GM12891 (cell line): ENCODE measurements at regions not wholly inside any gene's neighbourhood (a gene's known extent, or its start where the extent isn't known, plus 50 kb on each side); places are given as distances from the start of the nearest gene placed in this dataset.

Experiments
- PAX5 ChIP-seq: IDR thresholded peaks from 2 replicates; pipeline ENCODE4 v1.6.1; 2011; ENCODE audit warnings: low read length, moderate library complexity, mild to moderate bottlenecking; ENCODE audit not compliant: insufficient read depth, severe bottlenecking
- POLR2A ChIP-seq: IDR thresholded peaks from 2 replicates; pipeline ENCODE4 v1.6.1; 2011; ENCODE audit warnings: low read depth, low read length, control low read depth
- POLR2AphosphoS5 ChIP-seq: IDR thresholded peaks from 2 replicates; pipeline ENCODE4 v1.6.1; 2011; ENCODE audit warnings: low read depth, low read length, control low read depth
- POU2F2 ChIP-seq: IDR thresholded peaks from 2 replicates; pipeline ENCODE4 v1.6.1; 2011; ENCODE audit warnings: low read depth, mild to moderate bottlenecking, control low read depth, low read length, moderate library complexity
- SPI1 ChIP-seq: IDR thresholded peaks from 2 replicates; pipeline ENCODE4 v1.6.1; 2011; ENCODE audit warnings: low read depth, low read length, control low read depth
- TAF1 ChIP-seq: IDR thresholded peaks from 2 replicates; pipeline ENCODE4 v1.6.1; 2011; ENCODE audit warnings: low read depth, low read length, control low read depth

DNA sequence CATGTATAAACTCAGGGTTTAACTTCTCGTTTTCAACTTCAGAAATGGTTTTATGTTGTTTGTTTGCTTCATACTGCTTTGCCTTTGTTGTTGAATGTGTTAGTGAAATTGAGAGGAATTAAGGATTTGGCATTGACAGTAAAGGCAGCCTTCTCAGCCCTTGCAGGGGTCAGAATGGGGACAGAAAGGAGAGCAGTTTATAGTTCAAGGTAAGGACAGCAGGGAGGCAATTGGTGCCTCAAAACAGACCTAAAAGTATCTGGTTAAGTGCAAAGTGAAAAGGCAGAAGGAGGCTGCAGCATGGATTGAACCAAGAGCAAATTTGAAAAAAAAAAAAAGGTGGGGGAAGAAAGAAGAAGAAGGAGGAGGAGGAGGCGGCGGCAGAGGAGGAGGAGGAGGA is 835.0 kb upstream of the ADGRL3 start:
- TF ChIP-seq POLR2AphosphoS5 = no peak
- no peak for TF ChIP-seq POLR2A
- no peak for TF ChIP-seq POU2F2
- TF ChIP-seq TAF1 = no peak
- TF ChIP-seq SPI1 = no peak
- TF ChIP-seq PAX5 = no peak
